ENCODE measurements at regions not wholly inside any gene's neighbourhood (a gene's known extent, or its start where the extent isn't known, plus 50 kb on each side); places are given as distances from the start of the nearest gene placed in this dataset.

GRCh38 chr12:127911291-127911690 lies 355.7 kb upstream of the TMEM132C start:
- no peaks in the 10 kb centered on the region for H3K4me1 ChIP-seq (ENCODE audit: control insufficient read depth, insufficient read depth, low read length)
- ChIA-PET CTCF (no interaction called here), SMC1A (ENCODE audit: uncharacterized antibody, unreplicated experiment) (no interaction called here), POLR2A (no interaction called here), RAD21 (ENCODE audit: unreplicated experiment) (no interaction called here)
- no peaks in the 10 kb centered on the region for H3K27me3 ChIP-seq (replicated peaks in 1 of 2; ENCODE audit: control insufficient read depth in 2 of 2, insufficient read depth in 2 of 2, low read length in 1 of 2)
- DNase-seq (ENCODE audit: low read depth, low spot score) = no peak
- FAIRE-seq = no peak
- no peak overlapping the region for H3K27ac ChIP-seq (ENCODE audit: control insufficient read depth, insufficient read depth)
- TF ChIP-seq RFX5 (IDR thresholded peaks at IDR 0.05; ENCODE audit: low read depth, low read length) = no peak
- no peak for TF ChIP-seq ZNF384 (IDR thresholded peaks at IDR 0.05; ENCODE audit: borderline replicate concordance, low read depth, low read length)
- no peak for TF ChIP-seq YBX1 (IDR thresholded peaks at IDR 0.05)
- TF ChIP-seq USF1 (IDR thresholded peaks at IDR 0.05; ENCODE audit: borderline replicate concordance, extremely low read length, insufficient read depth, low read depth, low read length) = no peak
- no peaks in the 10 kb centered on the region for H4K20me1 ChIP-seq (ENCODE audit: control insufficient read depth, insufficient read depth)
- WGBS (ENCODE audit: insufficient coverage, insufficient replicate concordance, low lambda C conversion rate, missing lambda C conversion rate) = 9% methylated on average over 5 of the region's 5 CpGs
- no peaks in the 10 kb centered on the region for H3K79me2 ChIP-seq (ENCODE audit: control insufficient read depth, insufficient read depth, low read length)
- no peaks in the 10 kb centered on the region for H3K9me3 ChIP-seq (replicated peaks; ENCODE audit: control insufficient read depth, insufficient read depth, low read length)
- in situ Hi-C loops (cut with MboI) = no loop called here
- no TSS peak for BruUV-seq (replicated peaks)
- intact Hi-C loops (cut with micrococcal nuclease; ENCODE audit: unreplicated experiment) = no loop called here
- no peak overlapping the region for H3K9ac ChIP-seq (ENCODE audit: control insufficient read depth, insufficient read depth, low read length)
- H3K4me3 ChIP-seq = no peak overlapping the region
- no peak overlapping the region for H2AFZ ChIP-seq (ENCODE audit: control insufficient read depth, low read depth, low read length)
- no peaks in the 10 kb centered on the region for H3K36me3 ChIP-seq (ENCODE audit: control insufficient read depth in 2 of 2, insufficient read depth in 2 of 2, low read length in 1 of 2)
- no peak for ATAC-seq
- no peak overlapping the region for H3K4me2 ChIP-seq (ENCODE audit: control insufficient read depth, insufficient read depth)

GRCh38 chr12:127912035-127912665 lies 354.8 kb upstream of the TMEM132C start:
- WGBS (ENCODE audit: insufficient coverage, insufficient replicate concordance, low lambda C conversion rate, missing lambda C conversion rate) = 42% methylated on average over 11 of the region's 11 CpGs
- H4K20me1 ChIP-seq (ENCODE audit: control insufficient read depth, insufficient read depth) = no peaks in the 10 kb centered on the region
- ChIA-PET SMC1A (ENCODE audit: uncharacterized antibody, unreplicated experiment) (no interaction called here), RAD21 (ENCODE audit: unreplicated experiment) (no interaction called here), CTCF (no interaction called here), POLR2A (no interaction called here)
- no peaks in the 10 kb centered on the region for H3K27me3 ChIP-seq (replicated peaks in 1 of 2; ENCODE audit: control insufficient read depth in 2 of 2, insufficient read depth in 2 of 2, low read length in 1 of 2)
- H3K79me2 ChIP-seq (ENCODE audit: control insufficient read depth, insufficient read depth, low read length) = no peaks in the 10 kb centered on the region
- no peak for ATAC-seq
- intact Hi-C loops (cut with micrococcal nuclease; ENCODE audit: unreplicated experiment) (no loop called here), in situ Hi-C loops (cut with MboI) (no loop called here)
- no peak overlapping the region for H3K27ac ChIP-seq (ENCODE audit: control insufficient read depth, insufficient read depth)
- TF ChIP-seq ELK1 (IDR thresholded peaks at IDR 0.05; ENCODE audit: low read depth, low read length) (no peak), FOXM1 (IDR thresholded peaks at IDR 0.05; ENCODE audit: low read depth, low read length) (no peak)
- H3K4me1 ChIP-seq (ENCODE audit: control insufficient read depth, insufficient read depth, low read length) = no peaks in the 10 kb centered on the region
- FAIRE-seq = no peak
- no peak for DNase-seq (ENCODE audit: low read depth, low spot score)
- H3K9me3 ChIP-seq (replicated peaks; ENCODE audit: control insufficient read depth, insufficient read depth, low read length) = no peaks in the 10 kb centered on the region
- no peak overlapping the region for H2AFZ ChIP-seq (ENCODE audit: control insufficient read depth, low read depth, low read length)
- H3K4me2 ChIP-seq (ENCODE audit: control insufficient read depth, insufficient read depth) = no peak overlapping the region
- BruUV-seq (replicated peaks) = no TSS peak
- no peak overlapping the region for H3K9ac ChIP-seq (ENCODE audit: control insufficient read depth, insufficient read depth, low read length)
- H3K4me3 ChIP-seq = no peak overlapping the region
- no peaks in the 10 kb centered on the region for H3K36me3 ChIP-seq (ENCODE audit: control insufficient read depth in 2 of 2, insufficient read depth in 2 of 2, low read length in 1 of 2)
